Sigmoid colon (tissue), 4 donors: ENCODE measurements at regions not wholly inside any gene's neighbourhood (a gene's known extent, or its start where the extent isn't known, plus 50 kb on each side); places are given as distances from the start of the nearest gene placed in this dataset.

ENCODE experiments used
- EP300 ChIP-seq, 4 donors: sonication (generic); formaldehyde crosslinking; IDR thresholded peaks; one replicate each; pipeline ENCODE4 v1.6.1; 2017; ENCODE audit warnings: antibody characterized with exemption in 4 of 4
- POLR2A ChIP-seq, 2 donors: fragments of 450-650 bp; IDR thresholded peaks; one replicate each; pipeline ENCODE4 v1.6.1; 2016; ENCODE audit warnings: antibody characterized with exemption in 2 of 2, mild to moderate bottlenecking in 2 of 2, moderate library complexity in 2 of 2
- POLR2AphosphoS5 ChIP-seq, 4 donors: sonication (generic); formaldehyde crosslinking; IDR thresholded peaks; one replicate each; pipeline ENCODE4 v1.6.1; 2017; ENCODE audit warnings: antibody characterized with exemption in 4 of 4
- TF ChIP-seq, protein P1 (sequence below), 4 experiments: fragments of 450-650 bp in 3 of 4; fragments of 200-600 bp in 1 of 4; IDR thresholded peaks; one replicate each; pipeline ENCODE4 v1.5.1; 2016 to 2019; ENCODE audit warnings: antibody characterized with exemption in 4 of 4, mild to moderate bottlenecking in 3 of 4, moderate library complexity in 2 of 4

- TF ChIP-seq, protein P1, sequence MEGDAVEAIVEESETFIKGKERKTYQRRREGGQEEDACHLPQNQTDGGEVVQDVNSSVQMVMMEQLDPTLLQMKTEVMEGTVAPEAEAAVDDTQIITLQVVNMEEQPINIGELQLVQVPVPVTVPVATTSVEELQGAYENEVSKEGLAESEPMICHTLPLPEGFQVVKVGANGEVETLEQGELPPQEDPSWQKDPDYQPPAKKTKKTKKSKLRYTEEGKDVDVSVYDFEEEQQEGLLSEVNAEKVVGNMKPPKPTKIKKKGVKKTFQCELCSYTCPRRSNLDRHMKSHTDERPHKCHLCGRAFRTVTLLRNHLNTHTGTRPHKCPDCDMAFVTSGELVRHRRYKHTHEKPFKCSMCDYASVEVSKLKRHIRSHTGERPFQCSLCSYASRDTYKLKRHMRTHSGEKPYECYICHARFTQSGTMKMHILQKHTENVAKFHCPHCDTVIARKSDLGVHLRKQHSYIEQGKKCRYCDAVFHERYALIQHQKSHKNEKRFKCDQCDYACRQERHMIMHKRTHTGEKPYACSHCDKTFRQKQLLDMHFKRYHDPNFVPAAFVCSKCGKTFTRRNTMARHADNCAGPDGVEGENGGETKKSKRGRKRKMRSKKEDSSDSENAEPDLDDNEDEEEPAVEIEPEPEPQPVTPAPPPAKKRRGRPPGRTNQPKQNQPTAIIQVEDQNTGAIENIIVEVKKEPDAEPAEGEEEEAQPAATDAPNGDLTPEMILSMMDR (IDR thresholded peaks at IDR 0.05): no peak
- TF ChIP-seq POLR2AphosphoS5 (IDR thresholded peaks at IDR 0.05): no peak
- TF ChIP-seq POLR2A (IDR thresholded peaks at IDR 0.05): no peak
- no peak for TF ChIP-seq EP300 (IDR thresholded peaks at IDR 0.05)
These were observed 71.4 kb upstream of the SCAF8 start for GRCh38 chr6:154661768-154662167.
